ENCODE measurements at regions not wholly inside any gene's neighbourhood (a gene's known extent, or its start where the extent isn't known, plus 50 kb on each side); places are given as distances from the start of the nearest gene placed in this dataset.

- H3K4me1 ChIP-seq (ENCODE audit: insufficient read depth, low read length, severe bottlenecking), result no peaks in the 10 kb centered on the region
- no peak for TF ChIP-seq CTCF (IDR thresholded peaks at IDR 0.05; ENCODE audit: low read length)
- no peak for TF ChIP-seq EZH2 (IDR thresholded peaks at IDR 0.05; ENCODE audit: borderline replicate concordance, low read length)
- no peaks in the 10 kb centered on the region for H3K9me3 ChIP-seq (ENCODE audit: low read length)
- no peaks in the 10 kb centered on the region for H3K36me3 ChIP-seq (ENCODE audit: insufficient read depth, low read length)
- no peaks in the 10 kb centered on the region for H3K79me2 ChIP-seq (ENCODE audit: insufficient read depth, low read length)
- no peak overlapping the region for H3K27ac ChIP-seq (ENCODE audit: low read depth, low read length, poor library complexity, severe bottlenecking)
- no peaks in the 10 kb centered on the region for H3F3A ChIP-seq (ENCODE audit: insufficient read depth, low read length)
- H3K4me2 ChIP-seq (ENCODE audit: low read length), result no peak overlapping the region
- no peak overlapping the region for H3K4me3 ChIP-seq (ENCODE audit: low read depth, low read length, poor library complexity, severe bottlenecking)
- H3K27me3 ChIP-seq (ENCODE audit: insufficient read depth, low read length), result no peaks in the 10 kb centered on the region
- H3K9me2 ChIP-seq (ENCODE audit: low read depth, low read length), result no peaks in the 10 kb centered on the region
- no peak overlapping the region for H3K9ac ChIP-seq (ENCODE audit: low read length)
- no peaks in the 10 kb centered on the region for H4K20me1 ChIP-seq (ENCODE audit: insufficient read depth, low read length)
- no peak overlapping the region for H2AFZ ChIP-seq (ENCODE audit: low read length)
Measured at GRCh38 chr3:66692042-66692765, 191.4 kb upstream of the LRIG1 start.

DNA sequence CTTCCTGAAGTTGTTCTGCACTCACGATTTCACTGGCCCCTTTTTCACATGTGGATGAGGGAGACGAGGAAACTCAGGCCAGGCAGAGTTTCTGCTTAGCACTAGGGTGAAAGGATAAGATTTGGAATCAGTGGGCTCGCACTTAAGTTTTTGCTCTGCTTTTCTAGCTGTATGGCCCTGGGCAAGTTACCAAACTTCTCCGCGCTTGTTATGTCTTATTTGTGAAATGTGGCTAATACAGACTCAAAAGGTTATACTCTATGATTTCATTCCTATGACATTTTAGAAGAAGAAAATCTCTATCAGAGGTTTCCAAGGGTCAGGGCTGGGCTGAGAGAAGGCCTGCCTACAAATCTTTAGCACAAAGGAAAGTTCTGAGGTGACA lies 191.9 kb upstream of the LRIG1 start:
- Histone ChIP-seq H3K36me3 (ENCODE audit: insufficient read depth, low read length) (no peaks in the 10 kb centered on the region), H2AFZ (ENCODE audit: low read length) (no peak overlapping the region), H3K9me2 (ENCODE audit: low read depth, low read length) (no peaks in the 10 kb centered on the region), H3K4me1 (ENCODE audit: insufficient read depth, low read length, severe bottlenecking) (no peaks in the 10 kb centered on the region), H3K27ac (ENCODE audit: low read depth, low read length, poor library complexity, severe bottlenecking) (no peak overlapping the region), H3K4me3 (ENCODE audit: low read depth, low read length, poor library complexity, severe bottlenecking) (no peak overlapping the region), H4K20me1 (ENCODE audit: insufficient read depth, low read length) (no peaks in the 10 kb centered on the region), H3K27me3 (ENCODE audit: insufficient read depth, low read length) (no peaks in the 10 kb centered on the region), H3F3A (ENCODE audit: insufficient read depth, low read length) (no peaks in the 10 kb centered on the region), H3K79me2 (ENCODE audit: insufficient read depth, low read length) (no peaks in the 10 kb centered on the region), H3K9ac (ENCODE audit: low read length) (no peak overlapping the region), H3K9me3 (ENCODE audit: low read length) (no peaks in the 10 kb centered on the region), H3K4me2 (ENCODE audit: low read length) (no peak overlapping the region)
- TF ChIP-seq EZH2 (IDR thresholded peaks at IDR 0.05; ENCODE audit: borderline replicate concordance, low read length) (no peak), CTCF (IDR thresholded peaks at IDR 0.05; ENCODE audit: low read length) (no peak)

- Histone ChIP-seq H2AFZ (ENCODE audit: low read length) (no peak overlapping the region), H3K27me3 (ENCODE audit: insufficient read depth, low read length) (no peaks in the 10 kb centered on the region), H4K20me1 (ENCODE audit: insufficient read depth, low read length) (no peaks in the 10 kb centered on the region), H3K4me3 (ENCODE audit: low read depth, low read length, poor library complexity, severe bottlenecking) (no peak overlapping the region), H3K9me3 (ENCODE audit: low read length) (no peaks in the 10 kb centered on the region), H3K27ac (ENCODE audit: low read depth, low read length, poor library complexity, severe bottlenecking) (no peak overlapping the region), H3F3A (ENCODE audit: insufficient read depth, low read length) (no peaks in the 10 kb centered on the region), H3K4me1 (ENCODE audit: insufficient read depth, low read length, severe bottlenecking) (no peaks in the 10 kb centered on the region), H3K79me2 (ENCODE audit: insufficient read depth, low read length) (no peaks in the 10 kb centered on the region), H3K4me2 (ENCODE audit: low read length) (no peak overlapping the region), H3K36me3 (ENCODE audit: insufficient read depth, low read length) (no peaks in the 10 kb centered on the region), H3K9ac (ENCODE audit: low read length) (no peak overlapping the region), H3K9me2 (ENCODE audit: low read depth, low read length) (no peaks in the 10 kb centered on the region)
- no peak for TF ChIP-seq CTCF (IDR thresholded peaks at IDR 0.05; ENCODE audit: low read length)
- TF ChIP-seq EZH2 (IDR thresholded peaks at IDR 0.05; ENCODE audit: borderline replicate concordance, low read length), result no peak
Measured at GRCh38 chr3:66693461-66694031, 192.7 kb upstream of the LRIG1 start.
